ENCODE measurements at regions not wholly inside any gene's neighbourhood (a gene's known extent, or its start where the extent isn't known, plus 50 kb on each side); places are given as distances from the start of the nearest gene placed in this dataset.

DNA sequence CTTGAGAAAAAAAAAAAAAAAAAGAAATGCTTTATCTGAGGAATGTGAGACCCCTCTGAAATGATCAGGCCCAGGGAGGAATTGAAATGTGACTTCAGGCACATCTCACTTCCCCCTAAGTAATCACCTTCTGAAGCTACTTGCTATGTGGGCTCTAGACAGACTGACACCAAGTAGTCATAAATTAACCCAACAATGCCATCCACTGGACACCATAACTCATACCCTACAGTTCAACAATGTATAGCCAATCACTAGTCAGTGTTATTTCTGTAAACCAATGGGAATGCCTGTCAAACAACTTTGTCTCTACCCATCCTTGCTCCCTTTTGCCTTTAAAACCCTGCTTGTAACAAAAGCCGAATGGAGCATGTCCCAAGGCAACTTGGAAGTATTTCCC, 182.7 kb upstream of the TMPO start:
- Histone ChIP-seq H3K9ac (ENCODE audit: low read length) (no peak overlapping the region), H3K9me2 (ENCODE audit: insufficient read depth, low read length) (no peaks in the 10 kb centered on the region), H2AFZ (ENCODE audit: low read depth, low read length) (no peak overlapping the region), H3K36me3 (ENCODE audit: insufficient read depth, low read length) (no peaks in the 10 kb centered on the region), H3K4me3 (ENCODE audit: low read length) (no peak overlapping the region), H3K27me3 (ENCODE audit: insufficient read depth, low read depth, low read length) (no peaks in the 10 kb centered on the region), H3K9me3 (ENCODE audit: low read length) (no peaks in the 10 kb centered on the region), H4K20me1 (ENCODE audit: insufficient read depth) (no peaks in the 10 kb centered on the region), H3K27ac (ENCODE audit: low read length) (no peak overlapping the region), H3K79me2 (replicated peaks; ENCODE audit: insufficient read depth, low read length) (no peaks in the 10 kb centered on the region), H3F3A (ENCODE audit: insufficient read depth, low read length, poor library complexity, severe bottlenecking) (no peaks in the 10 kb centered on the region), H3K4me2 (ENCODE audit: low read length) (no peak overlapping the region)
- TF ChIP-seq SMC3 (conservative IDR thresholded peaks at IDR 0.05; ENCODE audit: poor library complexity) (no peak), TAF1 (IDR thresholded peaks at IDR 0.05; ENCODE audit: low read depth) (no peak), EP300 (conservative IDR thresholded peaks at IDR 0.05; ENCODE audit: poor library complexity, severe bottlenecking) (no peak), MXI1 (conservative IDR thresholded peaks at IDR 0.05; ENCODE audit: poor library complexity, severe bottlenecking) (no peak), RAD21 (conservative IDR thresholded peaks at IDR 0.05) (no peak), EZH2 (IDR thresholded peaks at IDR 0.05; ENCODE audit: borderline replicate concordance, insufficient read depth, low read length, poor library complexity, severe bottlenecking) (no peak), POLR2AphosphoS5 (IDR thresholded peaks at IDR 0.05) (no peak), REST (IDR thresholded peaks at IDR 0.05; ENCODE audit: borderline replicate concordance) (no peak)
- TF ChIP-seq, protein P1, sequence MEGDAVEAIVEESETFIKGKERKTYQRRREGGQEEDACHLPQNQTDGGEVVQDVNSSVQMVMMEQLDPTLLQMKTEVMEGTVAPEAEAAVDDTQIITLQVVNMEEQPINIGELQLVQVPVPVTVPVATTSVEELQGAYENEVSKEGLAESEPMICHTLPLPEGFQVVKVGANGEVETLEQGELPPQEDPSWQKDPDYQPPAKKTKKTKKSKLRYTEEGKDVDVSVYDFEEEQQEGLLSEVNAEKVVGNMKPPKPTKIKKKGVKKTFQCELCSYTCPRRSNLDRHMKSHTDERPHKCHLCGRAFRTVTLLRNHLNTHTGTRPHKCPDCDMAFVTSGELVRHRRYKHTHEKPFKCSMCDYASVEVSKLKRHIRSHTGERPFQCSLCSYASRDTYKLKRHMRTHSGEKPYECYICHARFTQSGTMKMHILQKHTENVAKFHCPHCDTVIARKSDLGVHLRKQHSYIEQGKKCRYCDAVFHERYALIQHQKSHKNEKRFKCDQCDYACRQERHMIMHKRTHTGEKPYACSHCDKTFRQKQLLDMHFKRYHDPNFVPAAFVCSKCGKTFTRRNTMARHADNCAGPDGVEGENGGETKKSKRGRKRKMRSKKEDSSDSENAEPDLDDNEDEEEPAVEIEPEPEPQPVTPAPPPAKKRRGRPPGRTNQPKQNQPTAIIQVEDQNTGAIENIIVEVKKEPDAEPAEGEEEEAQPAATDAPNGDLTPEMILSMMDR (IDR thresholded peaks at IDR 0.05; ENCODE audit: poor library complexity, severe bottlenecking): no peak

GRCh38 chr12:98334768-98335167, 180.6 kb upstream of the TMPO start:
- H3K9me3 ChIP-seq (ENCODE audit: low read length): no peaks in the 10 kb centered on the region
- no peaks in the 10 kb centered on the region for H3K36me3 ChIP-seq (ENCODE audit: insufficient read depth, low read length)
- TF ChIP-seq EP300 (conservative IDR thresholded peaks at IDR 0.05; ENCODE audit: poor library complexity, severe bottlenecking): no peak
- no peak for TF ChIP-seq TAF1 (IDR thresholded peaks at IDR 0.05; ENCODE audit: low read depth)
- TF ChIP-seq, protein P1 (IDR thresholded peaks at IDR 0.05; ENCODE audit: poor library complexity, severe bottlenecking): no peak
- no peak for TF ChIP-seq EZH2 (IDR thresholded peaks at IDR 0.05; ENCODE audit: borderline replicate concordance, insufficient read depth, low read length, poor library complexity, severe bottlenecking)
- TF ChIP-seq REST (IDR thresholded peaks at IDR 0.05; ENCODE audit: borderline replicate concordance): no peak
- no peak for TF ChIP-seq MXI1 (conservative IDR thresholded peaks at IDR 0.05; ENCODE audit: poor library complexity, severe bottlenecking)
- no peak for TF ChIP-seq POLR2AphosphoS5 (IDR thresholded peaks at IDR 0.05)
- no peak for TF ChIP-seq RAD21 (conservative IDR thresholded peaks at IDR 0.05)
- TF ChIP-seq SMC3 (conservative IDR thresholded peaks at IDR 0.05; ENCODE audit: poor library complexity): no peak
- no peak overlapping the region for H3K4me3 ChIP-seq (ENCODE audit: low read length)
- H3K9ac ChIP-seq (ENCODE audit: low read length): no peak overlapping the region
- no peaks in the 10 kb centered on the region for H3K27me3 ChIP-seq (ENCODE audit: insufficient read depth, low read depth, low read length)
- H3K79me2 ChIP-seq (replicated peaks; ENCODE audit: insufficient read depth, low read length): no peaks in the 10 kb centered on the region
- H2AFZ ChIP-seq (ENCODE audit: low read depth, low read length): no peak overlapping the region
- H3K27ac ChIP-seq (ENCODE audit: low read length): no peak overlapping the region
- H3K4me2 ChIP-seq (ENCODE audit: low read length): no peak overlapping the region
- no peaks in the 10 kb centered on the region for H4K20me1 ChIP-seq (ENCODE audit: insufficient read depth)
- H3K9me2 ChIP-seq (ENCODE audit: insufficient read depth, low read length): no peaks in the 10 kb centered on the region
- no peaks in the 10 kb centered on the region for H3F3A ChIP-seq (ENCODE audit: insufficient read depth, low read length, poor library complexity, severe bottlenecking)

Measured in neural cell (in vitro differentiated cells).